SU-DHL-6 (cell line): ENCODE measurements at regions not wholly inside any gene's neighbourhood (a gene's known extent, or its start where the extent isn't known, plus 50 kb on each side); places are given as distances from the start of the nearest gene placed in this dataset.

Experiments used
- H2AFZ ChIP-seq: fragments of 200-600 bp; sonication (generic); 2 replicates; pipeline ENCODE4 v1.6.1; 2014; ENCODE audit warnings: low read depth, mild to moderate bottlenecking, moderate library complexity, mixed read lengths, antibody characterized with exemption, low read length; ENCODE audit not compliant: severe bottlenecking
- H3F3A ChIP-seq: fragments of 200-600 bp; shearing (Covaris generic); 2 replicates; pipeline ENCODE4 v1.6.0; 2016; ENCODE audit warnings: antibody characterized with exemption, mild to moderate bottlenecking; ENCODE audit not compliant: insufficient read depth
- H3K27ac ChIP-seq: fragments of 200-600 bp; sonication (generic); 2 replicates; pipeline ENCODE4 v1.5.1; 2016; ENCODE audit warnings: low read depth, mild to moderate bottlenecking, low read length, moderate library complexity, mixed read lengths
- H3K27me3 ChIP-seq: fragments of 200-600 bp; sonication (generic), shearing (Covaris generic); 2 replicates; pipeline ENCODE4 v1.6.0; 2014; ENCODE audit warnings: mild to moderate bottlenecking, low read length
- H3K36me3 ChIP-seq: fragments of 200-600 bp; sonication (generic); 2 replicates; pipeline ENCODE4 v1.6.1; 2014; ENCODE audit warnings: mild to moderate bottlenecking, low read length, mixed read lengths
- H3K4me2 ChIP-seq: fragments of 300-600, 200-600 bp; shearing (Covaris generic), sonication (generic); 2 replicates; pipeline ENCODE4 v1.6.0; 2014; ENCODE audit warnings: low read length, low read depth, mild to moderate bottlenecking; ENCODE audit not compliant: poor library complexity, severe bottlenecking
- H3K4me3 ChIP-seq: fragments of 200-600 bp; sonication (generic); 2 replicates; pipeline ENCODE4 v1.5.1; 2014; ENCODE audit warnings: antibody characterized with exemption, low read length, mild to moderate bottlenecking, mixed read lengths; ENCODE audit not compliant: insufficient read depth, poor library complexity, severe bottlenecking
- H3K79me2 ChIP-seq: fragments of 200-600 bp; sonication (generic); 2 replicates; pipeline ENCODE4 v1.6.1; 2014; ENCODE audit warnings: mild to moderate bottlenecking, low read length, moderate library complexity; ENCODE audit not compliant: insufficient read depth
- H3K9ac ChIP-seq: fragments of 200-600 bp; sonication (generic); 2 replicates; pipeline ENCODE4 v1.7.0; 2014; ENCODE audit warnings: mild to moderate bottlenecking, low read length
- H3K9me2 ChIP-seq: fragments of 200-600 bp; sonication (generic); replicated peaks from 2 replicates; pipeline ENCODE4 v1.6.1; 2014; ENCODE audit warnings: low read length; ENCODE audit not compliant: insufficient read depth
- H3K9me3 ChIP-seq: fragments of 200-600 bp; sonication (generic); 2 replicates; pipeline ENCODE4 v1.6.1; 2014; ENCODE audit warnings: low read length, mixed read lengths; ENCODE audit not compliant: insufficient read depth
- H4K20me1 ChIP-seq: fragments of 200-600 bp; sonication (generic); 2 replicates; pipeline ENCODE4 v1.6.1; 2014; ENCODE audit warnings: low read depth, mild to moderate bottlenecking, antibody characterized with exemption, low read length, moderate library complexity, mixed read lengths
- EZH2phosphoT487 ChIP-seq: fragments of 200-600 bp; sonication (generic), shearing (Covaris generic); conservative IDR thresholded peaks from 2 replicates; pipeline ENCODE4 v1.6.1; 2018; ENCODE audit warnings: mild to moderate bottlenecking, antibody characterized with exemption, low read length, moderate library complexity, mixed read lengths
- TF ChIP-seq, protein P1 (sequence below): fragments of 200-600 bp; sonication (generic); IDR thresholded peaks from one replicate; pipeline ENCODE4 v1.5.1; 2017; ENCODE audit warnings: antibody characterized with exemption, mild to moderate bottlenecking, low read length, moderate library complexity; ENCODE audit not compliant: insufficient read depth, poor library complexity, severe bottlenecking

DNA sequence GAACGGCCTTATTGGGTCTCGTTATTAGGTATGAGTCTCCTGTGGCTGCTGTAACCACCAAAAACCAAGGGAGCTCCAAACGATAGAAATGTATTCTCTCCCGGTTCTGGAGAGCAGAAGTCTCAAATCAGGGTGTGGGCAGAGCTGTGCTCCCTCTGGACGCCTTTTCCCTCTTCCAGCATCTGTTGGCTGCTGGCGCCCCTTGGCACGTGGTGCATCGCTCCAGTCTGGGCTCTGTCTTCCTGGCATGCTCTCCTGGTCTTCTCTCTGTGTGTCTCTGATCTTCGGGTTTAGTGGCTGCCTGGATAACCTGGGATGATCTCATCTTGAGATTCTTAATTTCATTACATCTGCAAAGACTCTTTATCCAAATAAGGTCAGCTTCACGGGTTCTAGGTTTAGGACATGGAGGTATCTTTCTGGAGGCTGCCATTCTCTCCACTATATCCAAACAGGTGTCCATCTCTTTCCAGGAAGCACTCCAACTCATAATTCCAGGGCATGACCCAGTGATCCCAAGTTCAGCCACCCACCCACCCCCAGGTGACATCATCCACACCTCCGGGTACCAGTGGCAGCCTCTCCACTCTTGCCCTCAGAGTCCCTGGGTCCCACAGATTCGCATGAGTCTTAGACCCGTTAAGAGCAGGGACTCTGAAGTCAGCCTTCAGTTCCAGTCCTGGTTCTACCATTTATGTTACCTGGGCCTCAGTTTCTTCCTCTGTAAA is 145.5 kb upstream of the FOXF1 start:
- Histone ChIP-seq H3K79me2 (no peaks in the 10 kb centered on the region), H3F3A (no peaks in the 10 kb centered on the region), H3K4me3 (no peak overlapping the region), H3K4me2 (no peak overlapping the region), H3K9me3 (no peaks in the 10 kb centered on the region), H3K27ac (no peak overlapping the region), H3K27me3 (no peaks in the 10 kb centered on the region), H4K20me1 (no peaks in the 10 kb centered on the region), H3K36me3 (no peaks in the 10 kb centered on the region), H3K9me2 (no peaks in the 10 kb centered on the region), H3K9ac (no peak overlapping the region), H2AFZ (no peak overlapping the region)
- no peak for TF ChIP-seq EZH2phosphoT487

DNA sequence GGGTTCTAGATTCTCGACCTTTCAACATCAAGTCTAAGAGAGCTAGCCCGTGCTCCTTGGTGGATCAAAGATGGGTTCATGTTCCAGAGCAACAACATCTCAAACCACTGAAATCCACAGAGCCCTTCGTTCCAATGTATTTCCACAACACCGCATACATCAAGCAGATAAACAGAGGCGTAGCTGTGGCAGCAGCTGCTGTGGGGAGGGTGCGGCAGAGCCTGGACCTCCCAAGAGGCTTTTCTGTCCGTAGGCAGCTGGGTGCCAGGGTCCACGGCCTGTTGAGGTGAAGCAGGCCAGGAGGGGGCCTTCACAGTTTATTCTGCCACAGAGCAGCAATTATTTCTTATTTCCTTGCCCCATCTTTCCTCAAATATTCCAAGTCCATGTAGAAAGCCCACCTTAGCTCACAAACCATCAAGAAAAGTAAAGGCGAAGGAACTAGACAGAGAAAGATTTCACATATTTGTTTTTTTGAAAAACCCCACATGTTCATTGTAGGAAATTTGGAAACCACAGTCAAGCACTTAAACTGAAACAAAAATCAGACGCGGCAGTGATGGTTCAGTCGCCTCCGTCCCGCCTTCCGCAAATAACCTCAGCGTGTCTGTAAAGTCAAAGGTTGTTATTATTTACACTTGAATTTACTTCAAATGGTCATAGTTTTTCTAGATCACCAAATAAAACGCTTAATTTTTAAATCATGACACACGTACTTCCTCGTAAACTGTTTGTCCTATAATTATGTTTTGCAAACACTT is 144.6 kb upstream of the FOXF1 start:
- H3K4me3 ChIP-seq: no peak overlapping the region
- no peaks in the 10 kb centered on the region for H3K9me3 ChIP-seq
- no peak overlapping the region for H3K27ac ChIP-seq
- H3K36me3 ChIP-seq: no peaks in the 10 kb centered on the region
- no peaks in the 10 kb centered on the region for H3K9me2 ChIP-seq
- no peaks in the 10 kb centered on the region for H3F3A ChIP-seq
- no peak overlapping the region for H2AFZ ChIP-seq
- no peaks in the 10 kb centered on the region for H3K79me2 ChIP-seq
- H3K4me2 ChIP-seq: no peak overlapping the region
- TF ChIP-seq EZH2phosphoT487: no peak
- TF ChIP-seq, protein P1, sequence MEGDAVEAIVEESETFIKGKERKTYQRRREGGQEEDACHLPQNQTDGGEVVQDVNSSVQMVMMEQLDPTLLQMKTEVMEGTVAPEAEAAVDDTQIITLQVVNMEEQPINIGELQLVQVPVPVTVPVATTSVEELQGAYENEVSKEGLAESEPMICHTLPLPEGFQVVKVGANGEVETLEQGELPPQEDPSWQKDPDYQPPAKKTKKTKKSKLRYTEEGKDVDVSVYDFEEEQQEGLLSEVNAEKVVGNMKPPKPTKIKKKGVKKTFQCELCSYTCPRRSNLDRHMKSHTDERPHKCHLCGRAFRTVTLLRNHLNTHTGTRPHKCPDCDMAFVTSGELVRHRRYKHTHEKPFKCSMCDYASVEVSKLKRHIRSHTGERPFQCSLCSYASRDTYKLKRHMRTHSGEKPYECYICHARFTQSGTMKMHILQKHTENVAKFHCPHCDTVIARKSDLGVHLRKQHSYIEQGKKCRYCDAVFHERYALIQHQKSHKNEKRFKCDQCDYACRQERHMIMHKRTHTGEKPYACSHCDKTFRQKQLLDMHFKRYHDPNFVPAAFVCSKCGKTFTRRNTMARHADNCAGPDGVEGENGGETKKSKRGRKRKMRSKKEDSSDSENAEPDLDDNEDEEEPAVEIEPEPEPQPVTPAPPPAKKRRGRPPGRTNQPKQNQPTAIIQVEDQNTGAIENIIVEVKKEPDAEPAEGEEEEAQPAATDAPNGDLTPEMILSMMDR: no peak
- H3K27me3 ChIP-seq: no peaks in the 10 kb centered on the region
- H4K20me1 ChIP-seq: no peaks in the 10 kb centered on the region
- no peak overlapping the region for H3K9ac ChIP-seq

DNA sequence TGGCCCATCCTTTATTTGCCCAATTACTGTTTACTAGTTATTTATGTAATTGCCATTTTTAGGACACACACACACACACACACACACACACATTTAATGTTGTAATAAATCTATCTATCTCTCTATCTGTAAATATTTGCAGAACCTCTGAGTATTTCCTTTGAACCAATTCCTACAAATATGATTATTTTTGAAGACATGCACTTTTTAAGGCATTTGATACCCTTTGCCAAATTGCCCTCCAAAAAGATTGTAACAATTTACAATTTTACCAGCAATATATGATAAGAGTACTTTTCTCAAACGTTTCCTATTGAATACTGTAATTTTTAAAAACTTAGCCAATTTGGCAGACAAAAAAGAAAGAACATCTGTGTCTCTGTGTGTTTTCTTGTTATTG is 143.8 kb upstream of the FOXF1 start:
- H3K9me2 ChIP-seq: no peaks in the 10 kb centered on the region
- no peak overlapping the region for H3K4me3 ChIP-seq
- H3K9ac ChIP-seq: no peak overlapping the region
- no peaks in the 10 kb centered on the region for H3F3A ChIP-seq
- H3K27ac ChIP-seq: no peak overlapping the region
- no peak for TF ChIP-seq EZH2phosphoT487
- TF ChIP-seq, protein P1: no peak
- H3K79me2 ChIP-seq: no peaks in the 10 kb centered on the region
- no peak overlapping the region for H3K4me2 ChIP-seq
- no peaks in the 10 kb centered on the region for H4K20me1 ChIP-seq
- no peak overlapping the region for H2AFZ ChIP-seq
- H3K36me3 ChIP-seq: no peaks in the 10 kb centered on the region
- H3K27me3 ChIP-seq: no peaks in the 10 kb centered on the region
- no peaks in the 10 kb centered on the region for H3K9me3 ChIP-seq
